B cell (primary cell): ENCODE measurements at regions not wholly inside any gene's neighbourhood (a gene's known extent, or its start where the extent isn't known, plus 50 kb on each side); places are given as distances from the start of the nearest gene placed in this dataset.

Experiments
- ATAC-seq: fragments of 200-7000 bp; cut with Tn5 transposase; one replicate; pipeline ENCODE4 v1.10.0; 2021; ENCODE audit warnings: low read depth, mild to moderate bottlenecking, moderate number of reproducible peaks, moderate library complexity
- CTCF ChIA-PET: fragments of 350-600 bp; sonication (Branson Sonifier 250); formaldehyde crosslinking; loops from one replicate; lab custom pipeline; 2021; ENCODE audit warnings: antibody characterized with exemption, inconsistent platforms; lab: Charles Lee
- POLR2A ChIA-PET: fragments of 350-600 bp; sonication (Branson Sonifier 250); formaldehyde crosslinking; loops from one replicate; lab custom pipeline; 2021; ENCODE audit warnings: antibody characterized with exemption; lab: Charles Lee
- DNase-seq: peaks from one replicate; pipeline ENCODE4 v3.0.0; 2013
- H2AFZ ChIP-seq: 2 replicates; pipeline ENCODE4 v1.6.1; 2012; ENCODE audit warnings: mild to moderate bottlenecking, low read depth, low read length; ENCODE audit not compliant: insufficient read depth, poor library complexity, severe bottlenecking
- H3K27ac ChIP-seq, 2 donors: 1 replicate in 1 of 2; 2 replicates in 1 of 2; pipeline ENCODE4 v1.5.1; 2012 to 2013; ENCODE audit warnings: low read length in 2 of 2, mild to moderate bottlenecking in 2 of 2, moderate library complexity in 1 of 2
- H3K27me3 ChIP-seq, 4 experiments: fragments of 200-600 bp in 1 of 4; sonication (generic) in 1 of 4; replicated peaks in 1 of 4; 1 replicate in 2 of 4; 2 replicates in 2 of 4; pipeline versions ENCODE4 v1.6.1 to v1.7.0; 2013 to 2016; ENCODE audit warnings: low read length in 3 of 4, mild to moderate bottlenecking in 2 of 4, mixed read lengths in 1 of 4, moderate library complexity in 1 of 4; ENCODE audit not compliant: insufficient read depth in 4 of 4, control insufficient read depth in 3 of 4; ENCODE audit errors: control extremely low read depth in 1 of 4
- H3K36me3 ChIP-seq, 2 experiments: replicated peaks in 1 of 2; 1 replicate in 1 of 2; 2 replicates in 1 of 2; pipeline versions ENCODE4 v1.6.1 to v1.7.1; 2013; ENCODE audit warnings: low read length in 1 of 2; ENCODE audit not compliant: insufficient read depth in 2 of 2, control insufficient read depth in 1 of 2; ENCODE audit errors: control extremely low read depth in 1 of 2, extremely low read depth in 1 of 2
- H3K4me1 ChIP-seq, 2 donors: fragments of 200-600 bp in 1 of 2; sonication (generic) in 1 of 2; 1 replicate in 1 of 2; 2 replicates in 1 of 2; pipeline versions ENCODE4 v1.5.1 to v1.6.1; 2013 to 2017; ENCODE audit warnings: low read length in 2 of 2; ENCODE audit not compliant: control insufficient read depth in 2 of 2, insufficient read depth in 2 of 2
- H3K4me2 ChIP-seq: replicated peaks from 2 replicates; pipeline ENCODE3; 2012; ENCODE audit warnings: mild to moderate bottlenecking, low read depth, low read length; ENCODE audit not compliant: poor library complexity, severe bottlenecking
- H3K4me3 ChIP-seq, 5 experiments: fragments of 200-600 bp in 1 of 5; sonication (generic) in 1 of 5; 1 replicate in 3 of 5; 2 replicates in 2 of 5; pipeline versions ENCODE4 v1.5.1 to v1.7.0; 2011 to 2016; ENCODE audit warnings: low read length in 4 of 5, mild to moderate bottlenecking in 4 of 5, low read depth in 2 of 5, control low read depth in 1 of 5, moderate library complexity in 1 of 5; ENCODE audit not compliant: insufficient read depth in 1 of 5; ENCODE audit errors: control extremely low read depth in 1 of 5, extremely low read depth in 1 of 5
- H3K79me2 ChIP-seq: fragments of 200-600 bp; sonication (generic); one replicate; pipeline ENCODE4 v1.6.0; 2016; ENCODE audit warnings: low read length; ENCODE audit not compliant: control insufficient read depth, insufficient read depth
- H3K9ac ChIP-seq: fragments of 200-600 bp; sonication (generic); 2 replicates; pipeline ENCODE4 v1.6.1; 2017; ENCODE audit warnings: mild to moderate bottlenecking, low read length, moderate library complexity
- H3K9me3 ChIP-seq, 3 donors: one replicate each; pipeline versions ENCODE4 v1.6.1 to v1.7.1; 2013; ENCODE audit warnings: low read length in 2 of 3; ENCODE audit not compliant: control insufficient read depth in 2 of 3, insufficient read depth in 1 of 3; ENCODE audit errors: control extremely low read depth in 1 of 3
- H4K20me1 ChIP-seq: 2 replicates; pipeline ENCODE4 v1.6.0; 2012; ENCODE audit warnings: mild to moderate bottlenecking, low read length; ENCODE audit not compliant: insufficient read depth, control insufficient read depth, poor library complexity, severe bottlenecking
- H3K27ac Mint-ChIP-seq: one replicate; pipeline ENCODE4 v1.8.0; 2021; ENCODE audit warnings: mixed read lengths
- H3K27me3 Mint-ChIP-seq: one replicate; pipeline ENCODE4 v1.8.0; 2021; ENCODE audit warnings: mixed read lengths
- H3K4me1 Mint-ChIP-seq: one replicate; pipeline ENCODE4 v1.8.0; 2021; ENCODE audit warnings: mixed read lengths
- H3K4me3 Mint-ChIP-seq: one replicate; pipeline ENCODE4 v1.8.0; 2021; ENCODE audit warnings: mixed read lengths
- H3K9me3 Mint-ChIP-seq: one replicate; pipeline ENCODE4 v1.8.0; 2022; ENCODE audit warnings: mixed read lengths; ENCODE audit not compliant: insufficient read depth
- EZH2 ChIP-seq: IDR thresholded peaks from 2 replicates; pipeline ENCODE4 v1.6.1; 2012; ENCODE audit warnings: borderline replicate concordance, low read depth, mild to moderate bottlenecking, moderate library complexity, low read length; ENCODE audit not compliant: insufficient read depth, poor library complexity, severe bottlenecking
- WGBS: methylation state at CpG from one replicate; pipeline ENCODE4 v1.1.5; 2013; ENCODE audit warnings: missing lambda C conversion rate; ENCODE audit not compliant: insufficient coverage; 5-methylcytosine and 5-hydroxymethylcytosine counted together
- intact Hi-C: fragments of 100-400 bp; cut with micrococcal nuclease; formaldehyde crosslinking; loops from one replicate; pipeline ENCODE4 v1.10.0; 2022
- TF ChIP-seq, protein P1 (sequence below): fragments of 200-600 bp; IDR thresholded peaks from one replicate; pipeline ENCODE4 v1.8.0; 2022; ENCODE audit warnings: antibody characterized with exemption, mild to moderate bottlenecking

DNA sequence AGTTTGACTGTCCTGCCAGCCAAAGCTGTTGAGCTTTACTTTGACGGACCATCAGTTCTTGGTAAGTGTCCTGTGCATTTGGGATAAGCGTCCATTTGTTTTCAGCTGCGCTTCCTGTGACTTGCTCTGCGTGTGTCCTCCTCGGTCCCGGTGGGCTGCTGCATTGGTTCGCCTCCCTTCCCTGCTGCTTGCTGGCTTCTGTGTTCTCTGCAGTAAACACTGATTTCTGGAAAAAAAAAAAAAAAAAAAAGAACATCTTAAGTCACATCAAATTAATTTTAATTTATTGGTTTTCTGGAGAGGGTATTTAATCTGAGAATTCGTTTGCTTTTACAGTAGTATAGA, 264.1 kb downstream of the SEC23A start:
- no peaks in the 10 kb centered on the region for H3K9me3 Mint-ChIP-seq
- ATAC-seq: no peak
- WGBS: 100% methylated on average over 5 of the region's 8 CpGs
- no peak for TF ChIP-seq EZH2
- TF ChIP-seq, protein P1, sequence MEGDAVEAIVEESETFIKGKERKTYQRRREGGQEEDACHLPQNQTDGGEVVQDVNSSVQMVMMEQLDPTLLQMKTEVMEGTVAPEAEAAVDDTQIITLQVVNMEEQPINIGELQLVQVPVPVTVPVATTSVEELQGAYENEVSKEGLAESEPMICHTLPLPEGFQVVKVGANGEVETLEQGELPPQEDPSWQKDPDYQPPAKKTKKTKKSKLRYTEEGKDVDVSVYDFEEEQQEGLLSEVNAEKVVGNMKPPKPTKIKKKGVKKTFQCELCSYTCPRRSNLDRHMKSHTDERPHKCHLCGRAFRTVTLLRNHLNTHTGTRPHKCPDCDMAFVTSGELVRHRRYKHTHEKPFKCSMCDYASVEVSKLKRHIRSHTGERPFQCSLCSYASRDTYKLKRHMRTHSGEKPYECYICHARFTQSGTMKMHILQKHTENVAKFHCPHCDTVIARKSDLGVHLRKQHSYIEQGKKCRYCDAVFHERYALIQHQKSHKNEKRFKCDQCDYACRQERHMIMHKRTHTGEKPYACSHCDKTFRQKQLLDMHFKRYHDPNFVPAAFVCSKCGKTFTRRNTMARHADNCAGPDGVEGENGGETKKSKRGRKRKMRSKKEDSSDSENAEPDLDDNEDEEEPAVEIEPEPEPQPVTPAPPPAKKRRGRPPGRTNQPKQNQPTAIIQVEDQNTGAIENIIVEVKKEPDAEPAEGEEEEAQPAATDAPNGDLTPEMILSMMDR: no peak
- no peak overlapping the region for H3K4me3 Mint-ChIP-seq
- Histone ChIP-seq H3K9me3 (no peaks in the 10 kb centered on the region), H3K4me1 (no peaks in the 10 kb centered on the region), H3K79me2 (no peaks in the 10 kb centered on the region), H3K36me3 (no peaks in the 10 kb centered on the region), H2AFZ (no peak overlapping the region), H3K27me3 (no peaks in the 10 kb centered on the region), H3K9ac (no peak overlapping the region), H3K27ac (no peak overlapping the region), H3K4me2 (no peak overlapping the region), H4K20me1 (no peaks in the 10 kb centered on the region), H3K4me3 (no peak overlapping the region)
- DNase-seq: no peak
- ChIA-PET CTCF (no interaction called here), POLR2A (no interaction called here)
- no peaks in the 10 kb centered on the region for H3K4me1 Mint-ChIP-seq
- no peak overlapping the region for H3K27ac Mint-ChIP-seq
- no peaks in the 10 kb centered on the region for H3K27me3 Mint-ChIP-seq
- intact Hi-C loops: no loop called here

DNA sequence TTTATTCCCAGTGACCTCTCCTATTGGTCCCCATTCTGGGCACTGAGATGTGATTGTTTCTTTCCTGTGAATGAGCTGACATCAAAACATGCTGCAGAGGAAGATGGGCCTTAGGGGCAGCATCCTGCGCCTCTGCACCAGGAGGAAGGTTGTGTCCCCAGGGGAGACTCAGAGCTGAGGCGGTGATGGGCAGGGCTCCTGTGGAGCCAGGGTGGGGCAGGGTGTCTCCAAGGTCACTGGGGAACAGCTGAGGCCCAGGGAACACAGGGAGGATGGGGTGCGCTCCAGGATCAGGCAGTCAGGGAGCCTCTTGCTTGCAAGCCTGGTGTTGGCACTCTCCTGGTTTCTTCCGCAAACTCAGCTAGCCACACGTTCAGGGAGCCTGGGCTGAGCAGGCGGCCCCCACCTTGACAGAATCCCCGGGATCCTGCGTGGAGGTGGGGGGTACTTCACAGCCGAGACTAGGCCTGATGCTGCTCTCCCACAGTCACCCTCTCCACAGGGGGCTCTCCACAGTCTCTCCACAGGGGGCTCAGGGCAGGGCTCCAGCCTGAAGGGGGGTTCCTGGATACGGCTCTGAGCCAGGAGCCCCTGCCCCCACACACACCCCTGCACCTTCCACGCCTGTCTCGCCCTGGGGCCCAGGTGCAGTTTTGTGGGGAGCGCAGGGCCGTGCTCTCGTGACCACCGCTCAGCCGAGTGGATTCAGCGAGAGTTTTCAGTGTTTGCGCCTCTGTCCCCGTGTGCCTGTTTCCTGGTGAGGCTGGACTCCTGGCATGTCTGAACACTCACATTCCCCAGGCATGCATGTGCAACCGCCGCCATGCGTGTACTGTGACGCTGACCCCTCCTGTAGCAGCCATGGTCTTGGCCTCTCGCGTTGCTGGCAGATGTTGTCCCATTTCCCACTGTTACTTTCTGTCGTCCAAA, 264.7 kb downstream of the SEC23A start:
- intact Hi-C loops: no loop called here
- Histone ChIP-seq H3K9me3 (no peaks in the 10 kb centered on the region), H3K4me3 (no peak overlapping the region), H3K9ac (no peak overlapping the region), H2AFZ (no peak overlapping the region), H3K4me1 (no peaks in the 10 kb centered on the region), H3K27ac (no peak overlapping the region), H3K4me2 (no peak overlapping the region), H3K79me2 (no peaks in the 10 kb centered on the region), H4K20me1 (no peaks in the 10 kb centered on the region), H3K27me3 (no peaks in the 10 kb centered on the region), H3K36me3 (no peaks in the 10 kb centered on the region)
- no peak overlapping the region for H3K4me3 Mint-ChIP-seq
- DNase-seq (no peak), ATAC-seq (no peak)
- H3K9me3 Mint-ChIP-seq: no peaks in the 10 kb centered on the region
- TF ChIP-seq, protein P1: no peak
- no peak for TF ChIP-seq EZH2
- WGBS: 89% methylated on average over 27 of the region's 27 CpGs
- ChIA-PET CTCF (no interaction called here), POLR2A (no interaction called here)
- no peaks in the 10 kb centered on the region for H3K4me1 Mint-ChIP-seq
- H3K27ac Mint-ChIP-seq: no peak overlapping the region
- no peaks in the 10 kb centered on the region for H3K27me3 Mint-ChIP-seq
